RPMI7951 (cell line): ENCODE measurements at regions not wholly inside any gene's neighbourhood (a gene's known extent, or its start where the extent isn't known, plus 50 kb on each side); places are given as distances from the start of the nearest gene placed in this dataset.

Source experiments
- DNase-seq: peaks from one replicate; pipeline ENCODE4 v3.0.0-alpha.2; 2012; ENCODE audit warnings: low read depth

- no peak for DNase-seq
Measured at GRCh38 chr13:33746867-33747266, 71.1 kb upstream of the RFC3 start.

- DNase-seq = no peak
Measured at GRCh38 chr13:33751151-33751550, 66.8 kb upstream of the RFC3 start.

- DNase-seq = no peak
Measured at GRCh38 chr13:33752094-33752493, 65.9 kb upstream of the RFC3 start.

- no peak for DNase-seq
Measured at GRCh38 chr13:33752597-33752996, 65.4 kb upstream of the RFC3 start.

GRCh38 chr13:33756929-33757328, 61.0 kb upstream of the RFC3 start:
- no peak for DNase-seq

- no peak for DNase-seq
Measured at GRCh38 chr13:33757713-33758112, 60.2 kb upstream of the RFC3 start.

- DNase-seq = no peak
Measured at GRCh38 chr13:33758113-33758512, 59.8 kb upstream of the RFC3 start.

- peak; percentile 63 for DNase-seq
Measured at GRCh38 chr13:33761740-33762139, 56.2 kb upstream of the RFC3 start.

GRCh38 chr13:33763021-33763420, 54.9 kb upstream of the RFC3 start:
- no peak for DNase-seq

GRCh38 chr13:33764716-33765115, 53.2 kb upstream of the RFC3 start:
- no peak for DNase-seq

- no peak for DNase-seq
Measured at GRCh38 chr13:33766329-33767123, 51.4 kb upstream of the RFC3 start.

- DNase-seq = no peak
Measured at GRCh38 chr13:33767140-33767539, 50.8 kb upstream of the RFC3 start.
